GM18502 (cell line): ENCODE measurements at regions not wholly inside any gene's neighbourhood (a gene's known extent, or its start where the extent isn't known, plus 50 kb on each side); places are given as distances from the start of the nearest gene placed in this dataset.

Experiments used
- ATAC-seq: cut with Tn5 transposase; IDR thresholded peaks from one replicate; pipeline ENCODE4 v1.9.1; 2021; ENCODE audit warnings: mild to moderate bottlenecking; ENCODE audit not compliant: unreplicated experiment, poor library complexity

GRCh38 chr2:164314148-164314547 is 307.1 kb downstream of the GRB14 start:
- no peak for ATAC-seq

- no peak for ATAC-seq
Observed at GRCh38 chr2:164306872-164307271, 314.4 kb downstream of the GRB14 start.

- ATAC-seq = no peak
Observed at GRCh38 chr2:164302786-164303185, 318.5 kb downstream of the GRB14 start.

- no peak for ATAC-seq
Observed at GRCh38 chr2:164288235-164288634, 333.0 kb downstream of the GRB14 start.

GRCh38 chr2:164287056-164287455 is 334.2 kb downstream of the GRB14 start:
- ATAC-seq = no peak

- ATAC-seq = no peak
Observed at GRCh38 chr2:164285576-164285975, 335.7 kb downstream of the GRB14 start.

- ATAC-seq = no peak
Observed at GRCh38 chr2:164281896-164282295, 339.4 kb downstream of the GRB14 start.

GRCh38 chr2:164275659-164276058 is 345.6 kb downstream of the GRB14 start:
- ATAC-seq = no peak

- no peak for ATAC-seq
Observed at GRCh38 chr2:164260506-164260905, 360.8 kb downstream of the GRB14 start.

- no peak for ATAC-seq
Observed at GRCh38 chr2:164257742-164258141, 363.5 kb downstream of the GRB14 start.

GRCh38 chr2:164252568-164253287 is 368.6 kb downstream of the GRB14 start:
- peak; percentile 67 for ATAC-seq

GRCh38 chr2:164243315-164243714 is 378.0 kb downstream of the GRB14 start:
- ATAC-seq = no peak

- ATAC-seq = no peak
Observed at GRCh38 chr2:164242409-164242808, 378.9 kb downstream of the GRB14 start.

- no peak for ATAC-seq
Observed at GRCh38 chr2:164234074-164234473, 387.2 kb downstream of the GRB14 start.

GRCh38 chr2:164224007-164224406 is 397.3 kb downstream of the GRB14 start:
- ATAC-seq = no peak

- ATAC-seq = no peak
Observed at GRCh38 chr2:164221473-164221872, 399.8 kb downstream of the GRB14 start.

- ATAC-seq = no peak
Observed at GRCh38 chr2:164220265-164220664, 401.0 kb downstream of the GRB14 start.

GRCh38 chr2:164213916-164214315 is 407.4 kb downstream of the GRB14 start:
- no peak for ATAC-seq

- no peak for ATAC-seq
Observed at GRCh38 chr2:164205347-164205746, 415.9 kb downstream of the GRB14 start.

GRCh38 chr2:164203131-164203530 is 418.2 kb downstream of the GRB14 start:
- no peak for ATAC-seq

- ATAC-seq = no peak
Observed at GRCh38 chr2:164198256-164198655, 423.0 kb downstream of the GRB14 start.

- ATAC-seq = no peak
Observed at GRCh38 chr2:164190700-164191099, 430.6 kb downstream of the GRB14 start.
